ENCODE measurements at regions not wholly inside any gene's neighbourhood (a gene's known extent, or its start where the extent isn't known, plus 50 kb on each side); places are given as distances from the start of the nearest gene placed in this dataset.

GRCh38 chr2:36277881-36278523 lies 77.6 kb upstream of the CRIM1 start:
- no peak for DNase-seq
- H3K27ac ChIP-seq, result no peak overlapping the region
- peaks cover 30% of the 10 kb centered on the region for H3K9me3 ChIP-seq (ENCODE audit: insufficient read depth, low read depth)
- CTCF ChIA-PET, result interaction anchor here (0.7 kb wide), 1 partner anchor 687 kb away, joined by 3 read pairs; no protein-coding TSS in a partner anchor
- no peaks in the 10 kb centered on the region for H3F3A ChIP-seq (ENCODE audit: insufficient read depth, low read depth)
- no peaks in the 10 kb centered on the region for H3K27me3 ChIP-seq (ENCODE audit: insufficient read depth, low read depth)
- TF ChIP-seq EZH2 (IDR thresholded peaks at IDR 0.05; ENCODE audit: low read depth), result no peak
- TF ChIP-seq CTCF (conservative IDR thresholded peaks at IDR 0.05), result no peak
- POLR2A ChIA-PET (ENCODE audit: unreplicated experiment), result no interaction called here
- H3K79me2 ChIP-seq (ENCODE audit: low read depth), result no peaks in the 10 kb centered on the region
- no peak overlapping the region for H3K4me2 ChIP-seq
- no peaks in the 10 kb centered on the region for H4K20me1 ChIP-seq (ENCODE audit: insufficient read depth)
- no TSS peak for BruUV-seq (replicated peaks)
- no peaks in the 10 kb centered on the region for H3K9me2 ChIP-seq (ENCODE audit: insufficient read depth)
- H3K4me3 ChIP-seq, result no peak overlapping the region
- H3K4me1 ChIP-seq (replicated peaks; ENCODE audit: insufficient read depth), result no peaks in the 10 kb centered on the region; the same call in 1 of the 2 replicates
- intact Hi-C loops (cut with micrococcal nuclease; ENCODE audit: unreplicated experiment), result no loop called here
- no peaks in the 10 kb centered on the region for H3K36me3 ChIP-seq (ENCODE audit: low read depth)
- H2AFZ ChIP-seq, result no peak overlapping the region

GRCh38 chr2:36277146-36277808 lies 78.3 kb upstream of the CRIM1 start:
- ChIA-PET POLR2A (ENCODE audit: unreplicated experiment) (no interaction called here), CTCF (interaction anchor here (0.7 kb wide), 1 partner anchor 686 kb away, joined by 3 read pairs; no protein-coding TSS in a partner anchor)
- Histone ChIP-seq H3K27me3 (ENCODE audit: insufficient read depth, low read depth) (no peaks in the 10 kb centered on the region), H2AFZ (no peak overlapping the region), H3K9me3 (ENCODE audit: insufficient read depth, low read depth) (peaks cover 30% of the 10 kb centered on the region), H3K4me3 (no peak overlapping the region), H3K4me1 (replicated peaks; ENCODE audit: insufficient read depth) (no peaks in the 10 kb centered on the region; the same call in 1 of the 2 replicates), H3K4me2 (no peak overlapping the region), H3K27ac (no peak overlapping the region), H3K79me2 (ENCODE audit: low read depth) (no peaks in the 10 kb centered on the region), H4K20me1 (ENCODE audit: insufficient read depth) (no peaks in the 10 kb centered on the region), H3K36me3 (ENCODE audit: low read depth) (no peaks in the 10 kb centered on the region), H3K9me2 (ENCODE audit: insufficient read depth) (no peaks in the 10 kb centered on the region), H3F3A (ENCODE audit: insufficient read depth, low read depth) (no peaks in the 10 kb centered on the region)
- no TSS peak for BruUV-seq (replicated peaks)
- intact Hi-C loops (cut with micrococcal nuclease; ENCODE audit: unreplicated experiment), result no loop called here
- TF ChIP-seq EZH2 (IDR thresholded peaks at IDR 0.05; ENCODE audit: low read depth) (no peak), CTCF (conservative IDR thresholded peaks at IDR 0.05) (no peak)
- peak; percentile 23 to 88 for DNase-seq

GRCh38 chr2:36271266-36271665 lies 84.3 kb upstream of the CRIM1 start:
- TF ChIP-seq EZH2 (IDR thresholded peaks at IDR 0.05; ENCODE audit: low read depth), result no peak
- TF ChIP-seq CTCF (conservative IDR thresholded peaks at IDR 0.05), result no peak
- Histone ChIP-seq H3K79me2 (ENCODE audit: low read depth) (no peaks in the 10 kb centered on the region), H4K20me1 (ENCODE audit: insufficient read depth) (no peaks in the 10 kb centered on the region), H2AFZ (no peak overlapping the region), H3K36me3 (ENCODE audit: low read depth) (no peaks in the 10 kb centered on the region), H3K9me3 (ENCODE audit: insufficient read depth, low read depth) (peaks cover 6% of the 10 kb centered on the region; the same call in 1 of the 2 replicates), H3K9me2 (ENCODE audit: insufficient read depth) (no peaks in the 10 kb centered on the region), H3K4me3 (no peak overlapping the region), H3K4me2 (no peak overlapping the region), H3F3A (ENCODE audit: insufficient read depth, low read depth) (no peaks in the 10 kb centered on the region), H3K27me3 (ENCODE audit: insufficient read depth, low read depth) (no peaks in the 10 kb centered on the region), H3K4me1 (replicated peaks; ENCODE audit: insufficient read depth) (no peaks in the 10 kb centered on the region), H3K27ac (no peak overlapping the region)
- no TSS peak for BruUV-seq (replicated peaks)
- ChIA-PET POLR2A (ENCODE audit: unreplicated experiment) (no interaction called here), CTCF (no interaction called here)
- intact Hi-C loops (cut with micrococcal nuclease; ENCODE audit: unreplicated experiment), result no loop called here
- DNase-seq, result no peak

Data from PC-9 (cell line).